GM12878 (cell line): ENCODE measurements at regions not wholly inside any gene's neighbourhood (a gene's known extent, or its start where the extent isn't known, plus 50 kb on each side); places are given as distances from the start of the nearest gene placed in this dataset.
A peak's percentile ranks its signal among the peaks of the same experiment; 100 is the strongest.

Source experiments
- BCL11A ChIP-seq: IDR thresholded peaks from 2 replicates; pipeline ENCODE4 v1.6.1; 2011; ENCODE audit warnings: low read depth, low read length
- CHD1 ChIP-seq: IDR thresholded peaks from 2 replicates; pipeline ENCODE4 v1.6.1; 2012; ENCODE audit warnings: low read depth, low read length, improper control_type of control experiment
- EED ChIP-seq: sonication (generic); IDR thresholded peaks from 2 replicates; pipeline ENCODE4 v1.6.1; 2016; ENCODE audit warnings: antibody characterized with exemption, low read depth
- HSF1 ChIP-seq: fragments of 150-350 bp; IDR thresholded peaks from 2 replicates; pipeline ENCODE4 v1.6.1; 2014; ENCODE audit warnings: mild to moderate bottlenecking, low read depth, low read length
- NRF1 ChIP-seq: conservative IDR thresholded peaks from 2 replicates; pipeline ENCODE4 v1.6.1; 2011; ENCODE audit warnings: mild to moderate bottlenecking, low read depth, low read length, improper control_type of control experiment
- POLR2AphosphoS5 ChIP-seq: IDR thresholded peaks from 2 replicates; pipeline ENCODE4 v1.6.1; 2011; ENCODE audit warnings: mild to moderate bottlenecking, low read length, inconsistent platforms
- RB1 ChIP-seq: fragments of 450-650 bp; formaldehyde crosslinking; IDR thresholded peaks from 2 replicates; pipeline ENCODE4 v1.6.1; 2017; ENCODE audit warnings: mild to moderate bottlenecking, borderline replicate concordance
- RCOR1 ChIP-seq: conservative IDR thresholded peaks from 2 replicates; pipeline ENCODE4 v1.6.1; 2012; ENCODE audit warnings: low read depth, low read length, improper control_type of control experiment
- SUPT20H ChIP-seq: IDR thresholded peaks from 2 replicates; pipeline ENCODE4 v1.6.1; 2011; ENCODE audit warnings: low read depth, mild to moderate bottlenecking, low read length, moderate library complexity, borderline replicate concordance; ENCODE audit not compliant: control insufficient read depth
- ZBTB4 ChIP-seq: fragments of 450-650 bp; formaldehyde crosslinking; IDR thresholded peaks from 2 replicates; pipeline ENCODE4 v1.4.0; 2022; ENCODE audit warnings: mild to moderate bottlenecking, moderate library complexity
- ZNF24 ChIP-seq: fragments of 450-650 bp; IDR thresholded peaks from 2 replicates; pipeline ENCODE4 v1.6.1; 2017; ENCODE audit warnings: antibody characterized with exemption, mild to moderate bottlenecking
- ZNF384 ChIP-seq: IDR thresholded peaks from 2 replicates; pipeline ENCODE4 v1.6.1; 2012; ENCODE audit warnings: low read depth, mild to moderate bottlenecking, low read length, improper control_type of control experiment, borderline replicate concordance
- TF ChIP-seq, protein P1 (sequence below): IDR thresholded peaks from 2 replicates; pipeline ENCODE4 v1.6.1; 2012; ENCODE audit warnings: improper control_type of control experiment, low read depth, low read length; ENCODE audit not compliant: insufficient replicate concordance
- TF ChIP-seq, protein P2 (sequence below): fragments of 450-650 bp; IDR thresholded peaks from 2 replicates; pipeline ENCODE4 v1.6.1; 2017; ENCODE audit warnings: low read depth, mild to moderate bottlenecking, moderate library complexity
- TF ChIP-seq, protein P3 (sequence below): fragments of 450-650 bp; formaldehyde crosslinking; IDR thresholded peaks from 2 replicates; pipeline ENCODE4 v1.5.0; 2022; ENCODE audit warnings: mild to moderate bottlenecking, missing genetic modification characterization

DNA sequence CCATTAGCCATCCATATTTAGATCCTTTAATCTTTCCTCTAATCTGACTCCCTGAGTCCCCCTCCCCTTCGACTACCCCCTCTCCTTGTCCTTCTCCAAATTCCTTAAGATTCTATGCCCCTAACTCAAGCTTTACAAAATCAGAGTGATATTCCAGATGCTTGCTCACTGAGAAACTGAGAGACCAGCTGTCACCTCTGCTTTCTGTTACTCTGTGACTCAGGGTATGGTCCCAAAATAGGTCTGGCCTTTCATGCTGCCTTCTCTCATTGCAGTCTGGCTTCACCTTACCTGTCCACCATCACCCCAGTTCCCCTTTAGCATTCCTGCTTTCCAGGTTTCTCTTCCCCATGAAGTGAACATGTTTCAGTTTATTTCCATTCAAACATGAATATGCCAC, 383.3 kb upstream of the SLC30A5 start (continued):
- TF ChIP-seq, protein P1, sequence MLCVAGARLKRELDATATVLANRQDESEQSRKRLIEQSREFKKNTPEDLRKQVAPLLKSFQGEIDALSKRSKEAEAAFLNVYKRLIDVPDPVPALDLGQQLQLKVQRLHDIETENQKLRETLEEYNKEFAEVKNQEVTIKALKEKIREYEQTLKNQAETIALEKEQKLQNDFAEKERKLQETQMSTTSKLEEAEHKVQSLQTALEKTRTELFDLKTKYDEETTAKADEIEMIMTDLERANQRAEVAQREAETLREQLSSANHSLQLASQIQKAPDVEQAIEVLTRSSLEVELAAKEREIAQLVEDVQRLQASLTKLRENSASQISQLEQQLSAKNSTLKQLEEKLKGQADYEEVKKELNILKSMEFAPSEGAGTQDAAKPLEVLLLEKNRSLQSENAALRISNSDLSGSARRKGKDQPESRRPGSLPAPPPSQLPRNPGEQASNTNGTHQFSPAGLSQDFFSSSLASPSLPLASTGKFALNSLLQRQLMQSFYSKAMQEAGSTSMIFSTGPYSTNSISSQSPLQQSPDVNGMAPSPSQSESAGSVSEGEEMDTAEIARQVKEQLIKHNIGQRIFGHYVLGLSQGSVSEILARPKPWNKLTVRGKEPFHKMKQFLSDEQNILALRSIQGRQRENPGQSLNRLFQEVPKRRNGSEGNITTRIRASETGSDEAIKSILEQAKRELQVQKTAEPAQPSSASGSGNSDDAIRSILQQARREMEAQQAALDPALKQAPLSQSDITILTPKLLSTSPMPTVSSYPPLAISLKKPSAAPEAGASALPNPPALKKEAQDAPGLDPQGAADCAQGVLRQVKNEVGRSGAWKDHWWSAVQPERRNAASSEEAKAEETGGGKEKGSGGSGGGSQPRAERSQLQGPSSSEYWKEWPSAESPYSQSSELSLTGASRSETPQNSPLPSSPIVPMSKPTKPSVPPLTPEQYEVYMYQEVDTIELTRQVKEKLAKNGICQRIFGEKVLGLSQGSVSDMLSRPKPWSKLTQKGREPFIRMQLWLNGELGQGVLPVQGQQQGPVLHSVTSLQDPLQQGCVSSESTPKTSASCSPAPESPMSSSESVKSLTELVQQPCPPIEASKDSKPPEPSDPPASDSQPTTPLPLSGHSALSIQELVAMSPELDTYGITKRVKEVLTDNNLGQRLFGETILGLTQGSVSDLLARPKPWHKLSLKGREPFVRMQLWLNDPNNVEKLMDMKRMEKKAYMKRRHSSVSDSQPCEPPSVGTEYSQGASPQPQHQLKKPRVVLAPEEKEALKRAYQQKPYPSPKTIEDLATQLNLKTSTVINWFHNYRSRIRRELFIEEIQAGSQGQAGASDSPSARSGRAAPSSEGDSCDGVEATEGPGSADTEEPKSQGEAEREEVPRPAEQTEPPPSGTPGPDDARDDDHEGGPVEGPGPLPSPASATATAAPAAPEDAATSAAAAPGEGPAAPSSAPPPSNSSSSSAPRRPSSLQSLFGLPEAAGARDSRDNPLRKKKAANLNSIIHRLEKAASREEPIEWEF: no peak
- TF ChIP-seq ZBTB4 (no peak), NRF1 (no peak), CHD1 (no peak), HSF1 (no peak), BCL11A (0 out of 2 replicates have a peak, but pooled peaks have one; percentile 12), RCOR1 (no peak), EED (peak; percentile 88), POLR2AphosphoS5 (no peak), ZNF384 (no peak), SUPT20H (no peak), ZNF24 (no peak), RB1 (no peak)
- TF ChIP-seq, protein P2, sequence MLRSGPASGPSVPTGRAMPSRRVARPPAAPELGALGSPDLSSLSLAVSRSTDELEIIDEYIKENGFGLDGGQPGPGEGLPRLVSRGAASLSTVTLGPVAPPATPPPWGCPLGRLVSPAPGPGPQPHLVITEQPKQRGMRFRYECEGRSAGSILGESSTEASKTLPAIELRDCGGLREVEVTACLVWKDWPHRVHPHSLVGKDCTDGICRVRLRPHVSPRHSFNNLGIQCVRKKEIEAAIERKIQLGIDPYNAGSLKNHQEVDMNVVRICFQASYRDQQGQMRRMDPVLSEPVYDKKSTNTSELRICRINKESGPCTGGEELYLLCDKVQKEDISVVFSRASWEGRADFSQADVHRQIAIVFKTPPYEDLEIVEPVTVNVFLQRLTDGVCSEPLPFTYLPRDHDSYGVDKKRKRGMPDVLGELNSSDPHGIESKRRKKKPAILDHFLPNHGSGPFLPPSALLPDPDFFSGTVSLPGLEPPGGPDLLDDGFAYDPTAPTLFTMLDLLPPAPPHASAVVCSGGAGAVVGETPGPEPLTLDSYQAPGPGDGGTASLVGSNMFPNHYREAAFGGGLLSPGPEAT: no peak
- TF ChIP-seq, protein P3, sequence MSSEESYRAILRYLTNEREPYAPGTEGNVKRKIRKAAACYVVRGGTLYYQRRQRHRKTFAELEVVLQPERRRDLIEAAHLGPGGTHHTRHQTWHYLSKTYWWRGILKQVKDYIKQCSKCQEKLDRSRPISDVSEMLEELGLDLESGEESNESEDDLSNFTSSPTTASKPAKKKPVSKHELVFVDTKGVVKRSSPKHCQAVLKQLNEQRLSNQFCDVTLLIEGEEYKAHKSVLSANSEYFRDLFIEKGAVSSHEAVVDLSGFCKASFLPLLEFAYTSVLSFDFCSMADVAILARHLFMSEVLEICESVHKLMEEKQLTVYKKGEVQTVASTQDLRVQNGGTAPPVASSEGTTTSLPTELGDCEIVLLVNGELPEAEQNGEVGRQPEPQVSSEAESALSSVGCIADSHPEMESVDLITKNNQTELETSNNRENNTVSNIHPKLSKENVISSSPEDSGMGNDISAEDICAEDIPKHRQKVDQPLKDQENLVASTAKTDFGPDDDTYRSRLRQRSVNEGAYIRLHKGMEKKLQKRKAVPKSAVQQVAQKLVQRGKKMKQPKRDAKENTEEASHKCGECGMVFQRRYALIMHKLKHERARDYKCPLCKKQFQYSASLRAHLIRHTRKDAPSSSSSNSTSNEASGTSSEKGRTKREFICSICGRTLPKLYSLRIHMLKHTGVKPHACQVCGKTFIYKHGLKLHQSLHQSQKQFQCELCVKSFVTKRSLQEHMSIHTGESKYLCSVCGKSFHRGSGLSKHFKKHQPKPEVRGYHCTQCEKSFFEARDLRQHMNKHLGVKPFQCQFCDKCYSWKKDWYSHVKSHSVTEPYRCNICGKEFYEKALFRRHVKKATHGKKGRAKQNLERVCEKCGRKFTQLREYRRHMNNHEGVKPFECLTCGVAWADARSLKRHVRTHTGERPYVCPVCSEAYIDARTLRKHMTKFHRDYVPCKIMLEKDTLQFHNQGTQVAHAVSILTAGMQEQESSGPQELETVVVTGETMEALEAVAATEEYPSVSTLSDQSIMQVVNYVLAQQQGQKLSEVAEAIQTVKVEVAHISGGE (CRISPR knock-in tag): no peak
